ENCODE measurements at regions not wholly inside any gene's neighbourhood (a gene's known extent, or its start where the extent isn't known, plus 50 kb on each side); places are given as distances from the start of the nearest gene placed in this dataset.

GRCh38 chr5:120852222-120852860, 388.2 kb downstream of the PRR16 start:
- no peak for TF ChIP-seq POLR2A (IDR thresholded peaks at IDR 0.05)
- TF ChIP-seq, protein P1, sequence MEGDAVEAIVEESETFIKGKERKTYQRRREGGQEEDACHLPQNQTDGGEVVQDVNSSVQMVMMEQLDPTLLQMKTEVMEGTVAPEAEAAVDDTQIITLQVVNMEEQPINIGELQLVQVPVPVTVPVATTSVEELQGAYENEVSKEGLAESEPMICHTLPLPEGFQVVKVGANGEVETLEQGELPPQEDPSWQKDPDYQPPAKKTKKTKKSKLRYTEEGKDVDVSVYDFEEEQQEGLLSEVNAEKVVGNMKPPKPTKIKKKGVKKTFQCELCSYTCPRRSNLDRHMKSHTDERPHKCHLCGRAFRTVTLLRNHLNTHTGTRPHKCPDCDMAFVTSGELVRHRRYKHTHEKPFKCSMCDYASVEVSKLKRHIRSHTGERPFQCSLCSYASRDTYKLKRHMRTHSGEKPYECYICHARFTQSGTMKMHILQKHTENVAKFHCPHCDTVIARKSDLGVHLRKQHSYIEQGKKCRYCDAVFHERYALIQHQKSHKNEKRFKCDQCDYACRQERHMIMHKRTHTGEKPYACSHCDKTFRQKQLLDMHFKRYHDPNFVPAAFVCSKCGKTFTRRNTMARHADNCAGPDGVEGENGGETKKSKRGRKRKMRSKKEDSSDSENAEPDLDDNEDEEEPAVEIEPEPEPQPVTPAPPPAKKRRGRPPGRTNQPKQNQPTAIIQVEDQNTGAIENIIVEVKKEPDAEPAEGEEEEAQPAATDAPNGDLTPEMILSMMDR (IDR thresholded peaks at IDR 0.05) = no peak

Data from testis (tissue), 2 donors.